GM18858 (cell line): ENCODE measurements at regions not wholly inside any gene's neighbourhood (a gene's known extent, or its start where the extent isn't known, plus 50 kb on each side); places are given as distances from the start of the nearest gene placed in this dataset.
A peak's percentile ranks its signal among the peaks of the same experiment; 100 is the strongest.

Experiments
- ATAC-seq: cut with Tn5 transposase; IDR thresholded peaks from one replicate; pipeline ENCODE4 v1.9.1; 2021; ENCODE audit not compliant: unreplicated experiment

GRCh38 chr11:122523846-122524805, 131.4 kb upstream of the UBASH3B start:
- ATAC-seq, result no peak

- no peak for ATAC-seq
Observed at GRCh38 chr11:122521626-122522025, 133.9 kb upstream of the UBASH3B start.

GRCh38 chr11:122517403-122518379, 137.8 kb upstream of the UBASH3B start:
- no peak for ATAC-seq

- no peak for ATAC-seq
Observed at GRCh38 chr11:122516686-122517085, 138.8 kb upstream of the UBASH3B start.

GRCh38 chr11:122513997-122514396, 141.5 kb upstream of the UBASH3B start:
- ATAC-seq, result no peak

- no peak for ATAC-seq
Observed at GRCh38 chr11:122513328-122513727, 142.2 kb upstream of the UBASH3B start.

- ATAC-seq, result no peak
Observed at GRCh38 chr11:122512688-122513087, 142.8 kb upstream of the UBASH3B start.

- no peak for ATAC-seq
Observed at GRCh38 chr11:122509899-122510298, 145.6 kb upstream of the UBASH3B start.

GRCh38 chr11:122509091-122509490, 146.4 kb upstream of the UBASH3B start:
- ATAC-seq, result no peak

GRCh38 chr11:122505304-122506006, 150.1 kb upstream of the UBASH3B start:
- ATAC-seq, result peak; percentile 53

- ATAC-seq, result no peak
Observed at GRCh38 chr11:122494221-122494620, 161.3 kb upstream of the UBASH3B start.

GRCh38 chr11:122491509-122491908, 164.0 kb upstream of the UBASH3B start:
- ATAC-seq, result no peak

GRCh38 chr11:122488892-122489706, 166.4 kb upstream of the UBASH3B start:
- ATAC-seq, result no peak

GRCh38 chr11:122487669-122488068, 167.9 kb upstream of the UBASH3B start:
- ATAC-seq, result no peak

- no peak for ATAC-seq
Observed at GRCh38 chr11:122486793-122487495, 168.6 kb upstream of the UBASH3B start.

GRCh38 chr11:122478986-122479385, 176.5 kb upstream of the UBASH3B start:
- no peak for ATAC-seq

- no peak for ATAC-seq
Observed at GRCh38 chr11:122468965-122469364, 186.6 kb upstream of the UBASH3B start.

- ATAC-seq, result no peak
Observed at GRCh38 chr11:122463530-122463929, 192.0 kb upstream of the UBASH3B start.

GRCh38 chr11:122459064-122459463, 196.5 kb upstream of the UBASH3B start:
- ATAC-seq, result no peak
